CD4-positive, alpha-beta T cell treated with Interleukin-10 for 1 hour (primary cell): ENCODE measurements at regions not wholly inside any gene's neighbourhood (a gene's known extent, or its start where the extent isn't known, plus 50 kb on each side); places are given as distances from the start of the nearest gene placed in this dataset.

ENCODE experiments used
- DNase-seq: peaks from one replicate; pipeline ENCODE4 v3.0.0-alpha.2; 2020

DNA sequence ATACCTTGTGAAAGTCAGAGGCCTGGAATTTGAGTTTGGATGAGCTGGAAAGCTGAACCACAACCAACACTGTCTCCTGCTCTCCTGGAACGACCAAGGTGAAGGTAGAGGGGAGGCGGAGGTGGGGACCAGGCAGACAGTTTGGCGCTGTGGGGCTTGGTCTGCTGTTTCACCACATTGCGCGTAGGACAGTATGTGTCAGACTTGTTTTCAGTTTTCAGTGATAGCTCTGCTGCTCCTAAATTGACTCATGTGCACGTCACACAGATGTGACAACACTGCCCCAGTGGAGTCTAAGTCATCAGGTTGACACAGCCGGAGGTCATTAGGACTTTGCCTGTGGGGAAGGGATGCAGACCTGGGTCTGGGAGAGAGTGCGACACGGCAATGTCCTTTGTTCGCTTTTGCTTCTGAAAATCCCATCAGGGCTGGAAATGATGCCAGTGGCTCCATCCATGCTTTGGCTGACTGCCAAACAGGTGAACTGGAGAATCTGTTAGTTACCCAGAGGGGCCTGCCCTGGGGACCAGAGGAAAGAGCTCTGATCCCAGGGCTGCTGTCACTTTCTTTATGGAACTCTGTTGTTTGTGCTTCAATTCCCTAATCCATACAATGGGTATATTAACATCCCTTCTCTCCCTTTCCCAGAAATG is 255.5 kb downstream of the CDC5L start:
- DNase-seq, result no peak

DNA sequence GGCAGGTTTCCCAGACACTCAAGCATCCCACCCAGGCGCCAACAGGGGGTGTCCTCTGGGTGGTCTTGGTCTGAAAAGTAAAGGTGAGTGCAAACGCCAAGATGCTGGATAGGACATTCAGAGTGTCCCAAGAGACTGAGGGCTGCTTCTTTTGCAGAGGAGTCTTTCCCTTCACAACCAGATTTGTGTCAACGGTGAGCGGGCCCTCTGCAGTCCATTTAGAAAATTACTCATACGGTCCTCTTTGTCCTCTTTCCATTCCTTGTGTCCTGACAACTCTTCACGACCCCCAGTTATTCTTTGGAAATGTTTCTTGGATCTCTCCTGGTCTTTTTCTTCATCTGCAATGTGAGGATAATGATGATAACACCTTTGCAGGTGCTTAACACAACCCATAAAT is 257.8 kb downstream of the CDC5L start:
- no peak for DNase-seq

DNA sequence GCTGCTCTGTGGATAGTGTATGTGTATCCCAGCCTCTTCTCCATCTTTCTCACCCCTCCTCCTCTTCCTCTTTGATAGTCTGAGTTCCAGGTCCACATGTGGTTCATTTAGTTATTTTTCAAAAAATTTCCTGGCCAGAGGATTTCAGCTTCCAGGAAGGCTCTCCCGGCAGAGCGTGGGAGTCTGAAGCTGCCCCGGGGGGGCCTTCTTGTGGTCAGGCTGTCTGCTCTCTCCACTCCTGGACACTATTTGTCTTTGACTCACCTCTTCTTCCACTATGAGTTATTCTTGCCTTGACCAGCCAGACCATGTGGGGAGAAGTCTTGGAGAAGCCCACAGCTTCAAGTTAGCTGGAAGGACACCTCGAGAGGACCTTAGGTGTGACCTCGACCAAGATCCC is 258.8 kb downstream of the CDC5L start:
- DNase-seq, result no peak

- no peak for DNase-seq
These were observed 262.0 kb downstream of the CDC5L start for GRCh38 chr6:44649365-44650025.

GRCh38 chr6:44650495-44650894 is 263.0 kb downstream of the CDC5L start:
- DNase-seq, result no peak

GRCh38 chr6:44650947-44651346 is 263.4 kb downstream of the CDC5L start:
- no peak for DNase-seq

- DNase-seq, result no peak
These were observed 264.1 kb downstream of the CDC5L start for GRCh38 chr6:44651604-44652003.

DNA sequence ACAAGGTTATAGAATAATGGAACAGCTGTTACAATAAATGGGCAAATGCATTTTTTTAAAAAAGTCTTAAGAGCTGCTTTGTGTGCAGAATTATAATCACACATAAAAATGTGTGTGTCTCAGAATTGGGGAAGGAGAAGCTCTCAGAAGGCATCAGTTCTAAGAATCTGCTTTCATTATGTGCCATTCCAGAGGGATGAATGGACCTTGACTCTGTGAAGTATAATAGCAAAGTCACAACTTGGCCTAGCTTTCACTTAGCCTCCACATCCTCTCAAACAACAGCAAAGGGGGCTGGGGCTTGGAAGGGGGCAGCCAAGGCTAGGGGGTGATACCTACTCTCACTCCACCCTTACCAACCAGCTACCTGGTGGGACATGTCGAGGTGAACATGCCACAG is 265.0 kb downstream of the CDC5L start:
- no peak for DNase-seq

DNA sequence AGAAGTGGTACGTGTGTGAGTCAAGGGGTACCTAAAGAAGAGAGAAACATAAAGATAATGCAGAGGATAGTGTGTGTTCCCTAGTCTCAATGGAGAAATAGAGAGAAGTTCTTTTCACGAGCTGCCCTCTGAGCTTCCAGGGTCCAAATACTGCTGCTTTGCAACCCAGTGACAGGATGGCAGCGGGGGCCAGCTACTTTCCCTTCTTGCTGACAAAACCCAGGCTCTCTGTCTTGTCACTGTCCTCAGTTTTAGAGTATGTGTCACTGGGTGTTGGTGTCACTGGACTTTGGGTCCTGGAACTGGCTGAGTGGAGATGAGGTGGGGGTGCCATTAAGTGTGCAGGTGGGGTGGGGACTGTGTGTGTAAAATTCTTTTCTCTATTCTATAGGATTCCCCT is 265.6 kb downstream of the CDC5L start:
- DNase-seq, result no peak

DNA sequence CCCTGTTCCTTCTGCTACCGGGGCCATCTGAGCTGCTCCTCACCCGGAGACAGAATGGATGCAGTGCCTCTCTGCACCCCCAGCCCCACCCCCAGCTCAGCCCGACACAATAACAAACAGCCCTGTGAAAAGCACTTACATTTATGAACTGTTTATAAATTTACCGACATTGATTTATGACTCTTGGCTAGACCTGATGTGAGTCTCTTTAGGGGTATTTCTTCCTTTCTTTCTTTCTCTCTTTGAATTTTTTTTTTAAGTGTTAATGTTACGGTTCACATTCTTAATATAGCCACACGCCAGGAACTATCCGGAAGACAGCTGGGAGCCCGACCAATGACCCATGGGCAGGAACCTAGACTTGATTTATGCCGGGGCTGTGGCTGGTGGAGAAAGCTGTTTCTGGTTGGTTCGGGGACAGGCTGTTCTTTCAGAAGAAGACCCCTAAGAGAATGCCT is 266.3 kb downstream of the CDC5L start:
- DNase-seq, result no peak

- DNase-seq, result peak; percentile 73
These were observed 268.2 kb downstream of the CDC5L start for GRCh38 chr6:44655412-44656342.

GRCh38 chr6:44656691-44657090 is 269.2 kb downstream of the CDC5L start:
- DNase-seq, result no peak

DNA sequence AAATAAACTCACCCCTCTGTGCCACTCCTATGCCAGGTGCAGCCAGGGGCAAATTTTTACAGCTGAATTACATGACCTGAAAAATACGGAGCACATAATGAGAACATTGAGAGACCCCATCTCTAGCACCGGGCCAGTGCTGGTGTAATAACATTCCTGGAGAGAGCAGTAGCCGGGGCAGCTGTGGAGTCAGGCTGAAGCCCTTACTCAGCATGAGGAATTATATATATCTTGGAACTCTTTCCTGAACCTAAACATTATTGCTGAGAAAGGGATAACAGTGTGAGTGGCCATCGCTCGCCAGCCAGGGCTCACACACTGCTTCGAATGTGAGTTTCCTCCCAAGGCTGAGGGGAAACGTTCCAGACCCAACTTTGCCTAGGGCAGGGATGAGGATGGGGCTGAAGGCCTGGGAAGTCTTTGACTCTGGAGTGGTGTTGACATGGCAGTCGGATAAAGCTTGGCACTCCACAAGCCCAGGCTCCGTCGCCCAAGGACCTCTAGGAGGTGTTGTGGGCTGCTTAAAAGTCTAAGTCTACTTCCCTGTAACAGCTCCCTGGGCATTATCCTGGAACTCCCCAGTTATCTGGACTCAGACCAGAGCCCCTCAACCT is 269.8 kb downstream of the CDC5L start:
- DNase-seq, result no peak

DNA sequence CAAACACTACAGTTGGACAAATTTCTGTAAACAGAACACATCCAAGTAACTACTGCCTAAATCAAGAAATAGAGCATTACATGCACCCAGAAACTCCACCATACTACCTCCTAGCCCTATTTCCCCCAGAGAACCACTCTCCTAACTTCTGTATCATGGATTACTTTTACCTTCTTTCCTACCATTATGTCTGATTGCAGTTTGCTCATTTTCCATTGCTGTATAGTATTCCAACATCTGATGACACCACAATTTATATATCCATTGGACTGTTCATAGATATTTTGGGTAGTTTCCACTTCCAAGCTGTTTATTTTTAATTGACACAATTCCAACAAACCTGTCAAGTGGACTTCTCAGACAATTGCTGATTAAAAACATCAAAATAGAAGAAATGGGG is 271.1 kb downstream of the CDC5L start:
- no peak for DNase-seq

DNA sequence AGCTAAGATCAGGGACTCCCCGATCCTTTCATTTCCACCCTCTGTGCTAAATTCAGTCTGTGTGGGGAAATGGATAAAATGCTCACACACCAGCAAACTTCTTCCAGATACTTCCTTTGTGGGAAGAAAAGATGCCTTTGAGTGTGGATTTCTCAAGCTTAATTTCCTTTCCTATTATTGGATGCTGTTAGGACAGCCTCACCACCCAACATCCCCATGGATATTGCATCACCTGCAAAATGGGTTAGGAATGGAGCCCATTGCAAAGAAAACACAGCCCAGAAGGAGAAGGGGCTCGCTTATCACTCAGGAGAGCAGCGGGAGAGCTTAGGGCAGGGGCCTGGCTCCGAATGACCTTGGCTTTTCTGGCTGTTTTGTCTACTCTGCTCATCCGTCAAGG is 272.2 kb downstream of the CDC5L start:
- no peak for DNase-seq

DNA sequence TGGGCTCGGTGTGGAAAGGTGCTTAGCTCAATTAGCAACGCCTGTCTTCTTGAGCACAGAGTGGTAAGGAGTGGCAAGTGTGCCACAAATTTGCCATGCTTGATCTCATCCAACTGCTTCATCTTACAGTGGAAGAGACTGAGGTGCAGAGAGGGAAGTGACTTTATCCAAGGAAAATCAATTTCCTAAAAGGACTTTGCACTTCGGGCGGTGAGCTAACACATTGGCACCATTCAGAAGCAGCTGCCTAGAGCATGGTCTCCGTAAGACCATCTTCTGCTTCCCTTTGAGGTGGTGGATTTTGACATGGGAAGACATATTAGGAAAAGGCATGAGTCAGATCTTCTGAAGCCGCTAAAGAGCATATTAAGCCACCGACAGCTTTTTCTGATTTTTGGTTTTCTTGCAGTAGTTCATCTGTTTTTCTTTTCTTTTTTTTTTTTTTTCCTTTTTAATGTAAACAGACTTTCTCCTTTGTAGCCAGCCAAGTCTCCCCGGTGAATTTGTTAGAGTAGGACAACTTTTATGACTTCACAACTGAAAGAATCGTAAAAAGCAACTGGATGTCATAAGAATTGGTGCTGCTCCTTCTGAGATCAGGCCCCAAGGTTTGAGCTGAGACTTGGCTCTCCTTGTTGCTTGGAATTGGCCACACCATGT is 273.2 kb downstream of the CDC5L start:
- no peak for DNase-seq

DNA sequence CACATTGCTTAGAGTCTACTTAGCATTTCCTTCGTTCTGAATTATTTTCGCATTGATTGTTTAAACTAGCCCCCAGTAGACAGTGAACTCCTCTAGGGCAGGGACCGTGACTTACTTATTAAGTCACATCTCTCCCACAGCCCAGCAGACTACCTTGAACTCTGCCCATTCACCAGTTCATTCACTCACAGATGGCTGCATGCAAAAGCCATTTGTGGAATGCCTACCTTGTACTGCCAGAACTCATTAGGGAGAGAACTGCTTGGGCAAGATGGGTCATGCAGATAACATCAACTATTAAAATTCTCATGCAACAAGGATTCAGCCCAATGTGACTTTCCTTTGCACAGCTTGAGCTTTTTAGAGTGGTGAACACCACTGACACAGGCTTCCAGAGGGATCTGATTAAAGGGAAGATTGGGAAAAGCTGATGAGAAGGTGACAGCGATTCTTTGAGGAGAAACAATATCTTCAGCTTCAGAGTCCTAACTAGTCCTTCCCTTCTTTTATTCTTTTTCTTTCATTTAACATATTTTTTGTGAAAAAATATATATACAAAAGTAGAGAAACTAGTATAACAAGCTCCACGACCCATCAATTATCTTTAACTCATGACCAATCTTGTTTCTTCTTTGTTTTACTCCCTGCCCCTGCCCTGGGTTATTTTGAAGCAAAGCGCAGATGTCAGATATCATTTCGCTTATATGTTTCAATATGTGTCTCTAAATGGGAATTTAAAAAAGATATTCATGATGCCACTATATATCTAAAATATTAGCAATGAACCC is 273.9 kb downstream of the CDC5L start:
- no peak for DNase-seq

DNA sequence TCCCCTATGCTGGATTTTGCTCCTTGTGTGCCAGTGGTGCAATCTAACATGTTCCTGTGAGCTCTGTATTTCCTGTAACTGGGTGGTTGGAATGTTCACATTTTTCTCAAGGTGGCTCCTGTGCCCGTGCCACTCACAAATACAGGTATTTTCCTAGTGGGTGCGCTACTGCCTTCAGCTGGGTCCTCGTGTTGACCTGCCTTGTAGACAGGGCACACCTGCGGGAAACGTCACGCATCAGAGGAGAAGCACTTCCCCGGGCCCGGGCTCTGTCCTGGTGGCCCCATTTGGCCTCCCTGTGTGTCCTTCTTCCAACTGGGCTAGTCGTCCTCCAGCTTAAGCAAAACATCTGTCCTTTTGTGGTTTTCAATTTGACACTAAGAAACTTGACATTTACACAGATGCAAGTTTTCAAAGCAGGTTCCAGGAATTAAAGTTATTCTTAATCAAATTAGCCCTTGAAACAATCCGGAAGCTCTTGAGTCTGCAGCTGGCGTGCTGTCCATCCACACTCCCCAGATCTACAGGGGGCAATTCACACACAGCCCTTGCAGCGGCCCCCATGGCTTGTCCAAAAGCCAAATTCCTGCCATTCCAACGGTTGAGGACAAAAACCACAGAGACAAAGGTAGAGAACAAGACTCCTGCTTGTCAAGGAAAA is 275.1 kb downstream of the CDC5L start:
- no peak for DNase-seq

- DNase-seq, result no peak
These were observed 276.5 kb downstream of the CDC5L start for GRCh38 chr6:44663860-44664634.

DNA sequence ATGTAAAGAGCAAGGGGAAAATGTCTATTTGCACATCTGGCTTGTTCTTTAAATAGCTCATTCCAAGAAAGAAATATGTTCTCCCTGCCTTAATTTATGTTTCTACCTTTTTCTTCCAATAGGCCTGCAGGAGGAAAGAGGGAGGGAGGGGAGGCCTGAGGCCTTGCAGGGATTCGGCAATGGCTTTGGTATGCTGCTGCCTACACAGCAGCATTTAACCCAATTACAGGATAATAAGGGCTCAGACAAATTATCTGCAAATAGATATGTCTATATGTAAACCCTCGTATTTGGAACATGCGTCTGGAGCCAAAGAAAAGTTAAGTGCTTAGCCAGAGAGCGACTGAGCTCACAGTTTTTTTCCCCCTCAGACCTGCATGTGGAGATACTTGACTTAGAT is 277.2 kb downstream of the CDC5L start:
- no peak for DNase-seq

- DNase-seq, result no peak
These were observed 277.6 kb downstream of the CDC5L start for GRCh38 chr6:44665143-44665542.
